HG02981 (cell line): ENCODE measurements at regions not wholly inside any gene's neighbourhood (a gene's known extent, or its start where the extent isn't known, plus 50 kb on each side); places are given as distances from the start of the nearest gene placed in this dataset.

ENCODE experiments used
- ATAC-seq: cut with Tn5 transposase; IDR thresholded peaks from one replicate; pipeline ENCODE4 v1.9.1; 2021; ENCODE audit warnings: mild to moderate bottlenecking, moderate library complexity; ENCODE audit not compliant: unreplicated experiment

GRCh38 chr5:68734781-68735180, 359.0 kb upstream of the SLC30A5 start:
- no peak for ATAC-seq

- ATAC-seq = no peak
Observed at GRCh38 chr5:68738236-68738635, 355.6 kb upstream of the SLC30A5 start.

- ATAC-seq = no peak
Observed at GRCh38 chr5:68738841-68739240, 355.0 kb upstream of the SLC30A5 start.

- ATAC-seq = peak; percentile 82
Observed at GRCh38 chr5:68739752-68740151, 354.1 kb upstream of the SLC30A5 start.

DNA sequence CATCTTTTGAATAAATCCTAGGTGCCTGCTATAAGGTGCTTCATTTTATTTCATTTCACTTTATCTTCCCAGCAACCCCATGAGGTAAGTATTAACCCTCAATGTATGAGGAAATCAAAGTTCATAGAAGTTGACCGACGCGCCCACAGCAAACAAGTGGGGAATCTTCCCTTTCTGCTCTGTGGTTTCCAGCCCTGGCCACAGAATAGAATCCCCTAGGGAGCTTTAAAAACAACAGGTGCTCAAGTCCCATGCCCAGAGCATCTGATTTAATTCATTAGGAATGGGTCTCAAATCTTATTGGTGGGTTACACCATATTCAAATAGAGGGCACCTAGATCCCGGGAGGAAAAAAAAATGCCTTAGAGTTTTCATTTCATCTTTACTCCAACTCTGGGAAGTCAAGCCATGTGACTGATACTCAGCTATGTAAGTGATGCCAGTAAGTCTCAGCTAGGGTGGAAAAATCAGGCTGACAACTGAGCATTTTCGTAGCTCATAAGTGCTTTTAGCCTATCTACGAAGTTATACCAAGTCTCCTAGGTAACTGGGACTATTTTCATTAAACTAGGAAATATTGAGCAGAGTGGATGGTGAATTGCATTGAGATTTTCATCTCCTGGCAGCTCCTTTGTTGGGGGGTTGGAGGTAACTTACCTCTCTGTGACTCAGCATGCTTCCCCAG, 353.4 kb upstream of the SLC30A5 start:
- peak; percentile 57 for ATAC-seq

DNA sequence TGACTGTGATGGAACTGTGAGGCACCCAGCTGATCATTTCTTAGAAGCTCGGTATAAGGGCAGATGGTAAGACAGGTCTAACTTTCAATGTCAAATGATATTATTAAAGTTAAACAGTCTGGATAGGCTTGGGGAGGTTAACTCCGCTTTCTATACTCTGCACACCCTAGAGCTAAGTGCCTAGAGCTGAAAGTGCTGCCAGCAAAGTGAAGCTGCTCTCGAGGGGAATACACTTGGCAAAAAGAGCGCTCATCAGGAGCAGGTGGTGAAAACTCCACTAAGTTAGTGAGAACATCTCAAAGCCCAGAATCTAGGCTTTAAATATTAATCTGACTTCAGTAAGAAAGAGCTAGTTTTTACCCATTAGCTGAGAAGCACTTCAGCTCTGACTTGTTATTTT, 349.6 kb upstream of the SLC30A5 start:
- no peak for ATAC-seq

DNA sequence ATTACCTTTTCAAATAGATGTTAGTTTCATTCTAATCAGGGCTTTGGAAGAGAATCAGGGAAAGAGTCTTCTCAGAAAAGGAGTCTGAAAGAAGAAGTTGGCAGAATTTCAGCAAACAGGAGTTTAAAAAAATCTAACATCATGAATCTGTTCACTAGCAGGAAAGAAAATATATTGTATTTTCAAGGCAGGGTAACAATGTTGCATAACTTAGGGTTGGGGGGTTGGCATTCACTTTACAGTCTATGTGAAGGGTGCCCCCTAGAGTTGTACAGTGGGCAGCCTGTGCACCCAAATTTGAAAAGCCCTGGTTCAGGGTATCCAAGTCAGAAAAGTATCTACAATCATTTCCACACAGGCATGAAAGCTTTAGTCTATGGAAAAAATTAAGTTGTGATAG, 348.4 kb upstream of the SLC30A5 start:
- no peak for ATAC-seq

GRCh38 chr5:68746220-68746619, 347.6 kb upstream of the SLC30A5 start:
- ATAC-seq = no peak

GRCh38 chr5:68746643-68747420, 347.0 kb upstream of the SLC30A5 start:
- ATAC-seq = no peak

GRCh38 chr5:68747521-68747920, 346.3 kb upstream of the SLC30A5 start:
- no peak for ATAC-seq

- ATAC-seq = no peak
Observed at GRCh38 chr5:68748101-68748500, 345.7 kb upstream of the SLC30A5 start.

DNA sequence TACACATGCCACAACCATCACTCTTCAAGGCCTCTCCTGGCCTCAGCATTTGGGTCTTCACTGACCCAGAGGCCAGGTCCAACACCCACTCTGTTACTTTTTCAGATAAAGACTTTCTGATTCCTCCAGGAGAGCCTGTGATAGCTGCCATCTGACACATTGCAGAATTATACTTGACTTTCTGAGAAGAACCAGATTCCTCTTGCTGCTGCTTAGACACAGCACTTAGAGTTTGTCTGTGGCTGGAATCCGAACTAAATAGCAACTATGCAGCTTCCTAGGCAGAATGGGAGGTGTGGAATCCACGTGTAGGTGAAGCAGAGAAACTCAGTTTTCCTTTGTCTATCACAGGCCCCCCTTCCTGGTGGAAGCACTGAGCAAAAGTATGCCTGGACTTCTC, 344.7 kb upstream of the SLC30A5 start:
- no peak for ATAC-seq

GRCh38 chr5:68749631-68750030, 344.2 kb upstream of the SLC30A5 start:
- no peak for ATAC-seq

DNA sequence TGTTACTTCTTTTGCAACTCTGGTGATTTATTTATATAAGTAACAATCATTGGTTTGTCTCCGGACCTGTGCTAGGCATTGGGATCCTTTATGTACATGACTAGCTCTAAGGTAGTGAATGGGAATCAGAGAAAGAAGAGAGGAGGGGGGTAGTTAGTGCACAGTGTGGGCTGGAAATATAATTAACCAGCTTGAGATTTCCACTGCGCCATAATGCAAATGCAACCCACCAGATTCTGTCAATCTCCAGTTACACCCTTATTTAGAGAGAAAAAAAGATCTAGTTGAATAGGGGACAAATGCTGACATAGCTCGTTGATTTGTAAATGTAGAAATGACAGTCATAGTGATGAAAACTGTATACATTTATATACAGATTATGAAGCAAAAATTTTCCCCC, 342.2 kb upstream of the SLC30A5 start:
- no peak for ATAC-seq

DNA sequence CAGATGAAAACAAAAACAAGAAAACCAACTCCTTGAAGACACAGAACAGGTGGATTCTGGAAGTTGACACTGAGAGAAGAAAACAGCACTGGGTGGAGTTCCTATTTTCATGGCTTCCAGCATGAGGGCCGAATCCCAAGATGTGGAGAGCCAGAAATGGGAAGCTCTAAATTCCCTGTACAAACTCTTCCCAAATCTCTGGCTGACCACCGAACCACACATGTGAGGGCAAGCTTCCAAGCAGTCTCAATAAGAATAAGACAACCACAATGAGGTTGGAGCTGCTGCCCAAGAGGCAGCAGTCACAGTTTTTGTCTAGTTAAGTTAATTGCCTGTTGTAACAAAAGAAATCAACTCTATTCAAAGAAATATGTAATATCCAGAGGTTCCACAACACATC, 339.3 kb upstream of the SLC30A5 start:
- ATAC-seq = no peak

GRCh38 chr5:68755293-68755692, 338.5 kb upstream of the SLC30A5 start:
- ATAC-seq = no peak

DNA sequence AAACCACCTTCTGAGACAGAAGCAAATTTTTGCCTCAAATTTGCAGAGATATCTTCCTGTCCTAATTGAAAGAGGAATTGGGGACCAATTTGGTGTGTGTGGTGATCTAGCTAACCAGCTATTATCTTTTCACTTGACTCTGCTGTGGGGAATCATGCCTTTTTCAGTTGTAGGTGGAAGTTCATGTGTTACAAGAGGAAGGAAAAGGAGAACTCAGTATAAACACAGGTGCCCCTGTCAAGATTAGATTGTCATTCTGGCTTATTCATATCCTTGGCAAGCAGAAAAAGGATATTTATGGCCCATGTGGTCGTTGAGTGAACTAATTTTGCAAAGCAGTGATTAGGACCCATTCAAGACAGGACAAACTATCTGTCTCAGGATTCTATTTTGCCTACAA, 336.8 kb upstream of the SLC30A5 start:
- ATAC-seq = no peak

GRCh38 chr5:68757626-68758212, 336.1 kb upstream of the SLC30A5 start:
- no peak for ATAC-seq

GRCh38 chr5:68759593-68759992, 334.2 kb upstream of the SLC30A5 start:
- no peak for ATAC-seq

DNA sequence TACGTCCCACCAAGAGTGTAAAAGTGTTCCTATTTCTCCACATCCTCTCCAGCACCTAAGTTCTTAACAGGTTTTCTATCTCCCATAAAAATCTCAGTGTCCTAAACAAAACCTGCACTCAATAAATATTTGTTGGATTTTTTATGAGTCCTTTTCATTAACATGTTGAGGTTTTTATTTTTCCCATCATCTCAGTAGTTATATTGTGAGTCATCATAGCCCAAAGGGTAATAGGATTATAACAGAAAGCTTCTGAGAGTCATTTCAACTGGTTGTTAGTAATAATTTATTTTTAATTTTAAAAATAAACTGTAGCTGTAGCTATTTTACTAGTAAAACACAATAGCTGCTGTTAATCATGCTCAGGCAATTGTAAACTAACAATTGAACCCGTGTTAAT, 331.6 kb upstream of the SLC30A5 start:
- ATAC-seq = no peak

DNA sequence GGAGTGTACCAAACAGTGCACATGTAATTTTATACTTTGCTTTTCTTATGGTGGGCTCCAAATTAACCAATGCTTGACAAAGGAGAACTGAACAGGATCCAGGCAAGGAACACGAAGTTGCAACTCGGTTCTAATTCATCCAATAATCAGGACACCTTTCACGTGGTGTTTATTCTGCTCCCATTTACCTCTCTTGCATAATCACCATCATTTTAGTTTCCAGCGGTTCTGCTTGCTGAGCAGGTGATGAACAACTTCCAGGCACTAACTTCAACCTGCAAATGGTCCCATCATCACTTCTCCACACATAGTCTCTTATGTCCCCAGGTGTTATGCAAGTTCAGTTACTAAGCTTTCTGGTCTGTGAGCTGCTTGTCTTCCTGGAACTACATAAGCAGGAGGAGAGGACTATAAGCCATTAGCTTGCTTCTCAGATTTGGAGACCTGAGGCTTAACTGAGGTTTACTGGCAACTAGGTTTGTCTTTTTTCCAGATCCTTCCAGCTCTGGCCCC, 326.8 kb upstream of the SLC30A5 start:
- no peak for ATAC-seq

GRCh38 chr5:68770551-68770950, 323.3 kb upstream of the SLC30A5 start:
- no peak for ATAC-seq
